ENCODE measurements at regions not wholly inside any gene's neighbourhood (a gene's known extent, or its start where the extent isn't known, plus 50 kb on each side); places are given as distances from the start of the nearest gene placed in this dataset.

GRCh38 chr2:15788455-15788829 lies 151.9 kb upstream of the MYCN start:
- CTCF ChIA-PET: no interaction called here
- no peak overlapping the region for H3K27ac ChIP-seq (ENCODE audit: extremely low read depth, low read depth, low read length)

DNA sequence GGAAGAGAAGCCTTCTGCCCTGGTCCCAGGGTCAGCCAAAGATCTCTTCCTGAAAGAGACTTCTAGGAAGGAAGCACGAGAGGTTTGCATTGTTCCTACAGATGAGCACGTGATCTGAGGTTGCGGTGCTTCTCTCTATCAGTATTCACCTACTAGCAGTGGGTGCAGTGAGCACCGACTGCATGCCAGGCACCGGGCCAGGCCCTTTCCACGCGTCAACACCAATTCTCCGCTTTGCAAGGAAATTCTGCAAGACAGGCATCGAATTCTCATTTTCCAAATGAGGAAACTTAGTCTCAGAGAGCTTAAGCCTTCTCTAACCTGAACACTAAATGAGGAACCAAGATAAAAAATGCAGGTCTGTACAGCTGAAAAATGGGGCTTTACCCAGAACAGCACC lies 151.5 kb upstream of the MYCN start:
- Histone ChIP-seq H3K36me3 (ENCODE audit: control insufficient read depth in 2 of 2, insufficient read depth in 1 of 2, low read length in 2 of 2) (no peaks in the 10 kb centered on the region), H3K4me1 (ENCODE audit: control insufficient read depth, insufficient read depth, low read length) (no peaks in the 10 kb centered on the region), H3K9me3 (ENCODE audit: control insufficient read depth, insufficient read depth, low read depth, low read length) (no peaks in the 10 kb centered on the region), H3K4me3 (ENCODE audit: low read depth, low read length) (no peak overlapping the region), H3K27ac (ENCODE audit: extremely low read depth, low read depth, low read length) (no peak overlapping the region)
- CTCF ChIA-PET: no interaction called here
- POLR2A ChIA-PET: no interaction called here
- TF ChIP-seq ZFP69B (tag by site-specific recombination; IDR thresholded peaks at IDR 0.05): no peak
- no peak for TF ChIP-seq YY2 (tag by site-specific recombination; IDR thresholded peaks at IDR 0.05)
- TF ChIP-seq, protein P1, sequence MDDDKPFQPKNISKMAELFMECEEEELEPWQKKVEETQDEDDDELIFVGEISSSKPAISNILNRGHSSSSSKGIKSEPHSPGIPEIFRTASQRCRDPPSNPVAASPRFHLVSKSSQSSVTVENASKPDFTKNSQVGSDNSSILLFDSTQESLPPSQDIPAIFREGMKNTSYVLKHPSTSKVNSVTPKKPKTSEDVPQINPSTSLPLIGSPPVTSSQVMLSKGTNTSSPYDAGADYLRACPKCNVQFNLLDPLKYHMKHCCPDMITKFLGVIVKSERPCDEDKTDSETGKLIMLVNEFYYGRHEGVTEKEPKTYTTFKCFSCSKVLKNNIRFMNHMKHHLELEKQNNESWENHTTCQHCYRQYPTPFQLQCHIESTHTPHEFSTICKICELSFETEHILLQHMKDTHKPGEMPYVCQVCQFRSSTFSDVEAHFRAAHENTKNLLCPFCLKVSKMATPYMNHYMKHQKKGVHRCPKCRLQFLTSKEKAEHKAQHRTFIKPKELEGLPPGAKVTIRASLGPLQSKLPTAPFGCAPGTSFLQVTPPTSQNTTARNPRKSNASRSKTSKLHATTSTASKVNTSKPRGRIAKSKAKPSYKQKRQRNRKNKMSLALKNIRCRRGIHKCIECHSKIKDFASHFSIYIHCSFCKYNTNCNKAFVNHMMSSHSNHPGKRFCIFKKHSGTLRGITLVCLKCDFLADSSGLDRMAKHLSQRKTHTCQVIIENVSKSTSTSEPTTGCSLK (tag by site-specific recombination; IDR thresholded peaks at IDR 0.05): no peak
- TF ChIP-seq ZNF692 (tag by site-specific recombination; IDR thresholded peaks at IDR 0.05): no peak
- TF ChIP-seq ZNF169 (tag by site-specific recombination; IDR thresholded peaks at IDR 0.05): no peak
- TF ChIP-seq ZNF394 (tag by site-specific recombination; IDR thresholded peaks at IDR 0.05; ENCODE audit: borderline replicate concordance): no peak
- TF ChIP-seq SP7 (tag by site-specific recombination; IDR thresholded peaks at IDR 0.05): no peak
- TF ChIP-seq KLF7 (tag by site-specific recombination; IDR thresholded peaks at IDR 0.05; ENCODE audit: borderline replicate concordance): no peak
- TF ChIP-seq ZNF843 (tag by site-specific recombination; IDR thresholded peaks at IDR 0.05): no peak
- TF ChIP-seq ZNF324 (tag by site-specific recombination; IDR thresholded peaks at IDR 0.05): no peak
- no peak for TF ChIP-seq TCF7L2 (IDR thresholded peaks at IDR 0.05; ENCODE audit: borderline replicate concordance, low read depth, low read length)
- TF ChIP-seq ZNF341 (tag by site-specific recombination; IDR thresholded peaks at IDR 0.05; ENCODE audit: low read depth): no peak

More at GRCh38 chr2:15788455-15788829, 151.9 kb upstream of the MYCN start:
- H3K36me3 ChIP-seq (ENCODE audit: control insufficient read depth in 2 of 2, insufficient read depth in 1 of 2, low read length in 2 of 2): no peaks in the 10 kb centered on the region
- no peaks in the 10 kb centered on the region for H3K9me3 ChIP-seq (ENCODE audit: control insufficient read depth, insufficient read depth, low read depth, low read length)
- no peak overlapping the region for H3K4me3 ChIP-seq (ENCODE audit: low read depth, low read length)
- TF ChIP-seq TRIM28 (IDR thresholded peaks at IDR 0.05; ENCODE audit: borderline replicate concordance, low read length) (no peak), ZNF670 (tag by site-specific recombination; IDR thresholded peaks at IDR 0.05; ENCODE audit: low read depth) (no peak), WT1 (tag by site-specific recombination; IDR thresholded peaks at IDR 0.05) (no peak), PRDM10 (tag by site-specific recombination; IDR thresholded peaks at IDR 0.05) (no peak), ZNF121 (tag by site-specific recombination; IDR thresholded peaks at IDR 0.05) (no peak), ZNF571 (tag by site-specific recombination; IDR thresholded peaks at IDR 0.05) (no peak), ZBTB11 (tag by site-specific recombination; conservative IDR thresholded peaks at IDR 0.05; ENCODE audit: low read depth) (no peak), ZNF623 (tag by site-specific recombination; IDR thresholded peaks at IDR 0.05) (no peak), ZNF19 (tag by site-specific recombination; IDR thresholded peaks at IDR 0.05; ENCODE audit: low read depth) (no peak), ZSCAN16 (tag by site-specific recombination; IDR thresholded peaks at IDR 0.05) (no peak), ZNF133 (tag by site-specific recombination; IDR thresholded peaks at IDR 0.05) (no peak), ZNF184 (tag by site-specific recombination; IDR thresholded peaks at IDR 0.05) (no peak), ZFP37 (tag by site-specific recombination; IDR thresholded peaks at IDR 0.05) (no peak), ZEB2 (tag by site-specific recombination; IDR thresholded peaks at IDR 0.05) (no peak)
- H3K4me1 ChIP-seq (ENCODE audit: control insufficient read depth, insufficient read depth, low read length): no peaks in the 10 kb centered on the region
- POLR2A ChIA-PET: no interaction called here
